Mammary epithelial cell (primary cell): ENCODE measurements at regions not wholly inside any gene's neighbourhood (a gene's known extent, or its start where the extent isn't known, plus 50 kb on each side); places are given as distances from the start of the nearest gene placed in this dataset.

ENCODE experiments used
- CTCF ChIP-seq, 2 donors: IDR thresholded peaks in 1 of 2; conservative IDR thresholded peaks in 1 of 2; 2 replicates each; pipeline ENCODE4 v1.5.1; 2011 to 2012; ENCODE audit warnings: inconsistent platforms in 2 of 2, low read length in 2 of 2, mild to moderate bottlenecking in 2 of 2, control low read depth in 1 of 2, low read depth in 1 of 2; ENCODE audit not compliant: insufficient read depth in 1 of 2; ENCODE audit errors: extremely low read depth in 1 of 2
- EZH2 ChIP-seq: IDR thresholded peaks from 2 replicates; pipeline ENCODE4 v1.6.1; 2012; ENCODE audit warnings: low read length, inconsistent platforms, borderline replicate concordance

GRCh38 chr15:96960711-96961480 lies 630.4 kb downstream of the NR2F2 start:
- no peak for TF ChIP-seq CTCF (conservative IDR thresholded peaks at IDR 0.05 in 1 of 2, IDR thresholded peaks at IDR 0.05 in 1 of 2; ENCODE audit: extremely low read depth in 1 of 2, insufficient read depth in 1 of 2, low read depth in 1 of 2, low read length in 2 of 2)
- no peak for TF ChIP-seq EZH2
